KMS-11 (cell line): ENCODE measurements at regions not wholly inside any gene's neighbourhood (a gene's known extent, or its start where the extent isn't known, plus 50 kb on each side); places are given as distances from the start of the nearest gene placed in this dataset.

Experiments used
- H2AFZ ChIP-seq: fragments of 200-600 bp; sonication (generic); 2 replicates; pipeline ENCODE4 v1.6.1; 2016; ENCODE audit warnings: antibody characterized with exemption, mixed run types, low read depth
- H3K27ac ChIP-seq: fragments of 200-600 bp; sonication (generic); 2 replicates; pipeline ENCODE4 v1.6.1; 2016; ENCODE audit warnings: mild to moderate bottlenecking, mixed run types
- H3K27me3 ChIP-seq: fragments of 200-600 bp; sonication (generic); 2 replicates; pipeline ENCODE4 v1.6.1; 2017; ENCODE audit warnings: mild to moderate bottlenecking, low read depth, mixed run types, moderate library complexity; ENCODE audit not compliant: insufficient read depth
- H3K36me3 ChIP-seq: fragments of 200-600 bp; sonication (generic); 2 replicates; pipeline ENCODE4 v1.6.1; 2017; ENCODE audit warnings: mild to moderate bottlenecking, mixed run types; ENCODE audit not compliant: insufficient read depth
- H3K4me1 ChIP-seq: fragments of 200-600 bp; sonication (generic); 2 replicates; pipeline ENCODE4 v1.6.1; 2016; ENCODE audit warnings: mild to moderate bottlenecking, low read depth, mixed run types; ENCODE audit not compliant: poor library complexity, severe bottlenecking
- H3K4me2 ChIP-seq: fragments of 200-600 bp; sonication (generic); 2 replicates; pipeline ENCODE4 v1.7.0; 2016; ENCODE audit warnings: mild to moderate bottlenecking, mixed run types
- H3K4me3 ChIP-seq: fragments of 200-600 bp; sonication (generic); IDR thresholded peaks from 2 replicates; pipeline ENCODE4 v1.6.1; 2017; ENCODE audit warnings: low read depth, low read length, mixed read lengths; ENCODE audit not compliant: insufficient read depth
- H3K79me2 ChIP-seq: fragments of 200-600 bp; sonication (generic); 2 replicates; pipeline ENCODE4 v1.6.1; 2016; ENCODE audit warnings: low read depth, mixed run types; ENCODE audit not compliant: insufficient read depth
- H3K9ac ChIP-seq: fragments of 200-600 bp; sonication (generic); 2 replicates; pipeline ENCODE4 v1.6.1; 2016; ENCODE audit warnings: mild to moderate bottlenecking, mixed run types
- H4K20me1 ChIP-seq: fragments of 200-600 bp; sonication (generic); 2 replicates; pipeline ENCODE4 v1.6.1; 2016; ENCODE audit warnings: mild to moderate bottlenecking, mixed run types; ENCODE audit not compliant: insufficient read depth
- CTCF ChIP-seq: fragments of 200-600 bp; sonication (generic); conservative IDR thresholded peaks from 2 replicates; pipeline ENCODE4 v1.6.1; 2017; ENCODE audit warnings: low read depth, mild to moderate bottlenecking, antibody characterized with exemption, low read length, moderate library complexity, mixed read lengths

- Histone ChIP-seq H3K36me3 (no peaks in the 10 kb centered on the region), H3K79me2 (no peaks in the 10 kb centered on the region), H3K4me2 (no peak overlapping the region), H3K27me3 (no peaks in the 10 kb centered on the region), H3K4me1 (no peaks in the 10 kb centered on the region), H3K9ac (no peak overlapping the region), H4K20me1 (no peaks in the 10 kb centered on the region), H3K4me3 (no peak overlapping the region), H3K27ac (no peak overlapping the region), H2AFZ (no peak overlapping the region)
- TF ChIP-seq CTCF = no peak
These were observed 232.7 kb upstream of the TENT5A start for GRCh38 chr6:81985191-81985590.

- Histone ChIP-seq H4K20me1 (no peaks in the 10 kb centered on the region), H3K36me3 (no peaks in the 10 kb centered on the region), H3K4me2 (no peak overlapping the region), H3K27me3 (no peaks in the 10 kb centered on the region), H3K4me3 (no peak overlapping the region), H2AFZ (no peak overlapping the region), H3K9ac (no peak overlapping the region), H3K4me1 (no peaks in the 10 kb centered on the region), H3K79me2 (no peaks in the 10 kb centered on the region), H3K27ac (no peak overlapping the region)
- TF ChIP-seq CTCF = no peak
These were observed 232.1 kb upstream of the TENT5A start for GRCh38 chr6:81984599-81984998.

- no peaks in the 10 kb centered on the region for H4K20me1 ChIP-seq
- TF ChIP-seq CTCF = no peak
- no peak overlapping the region for H3K4me2 ChIP-seq
- H3K9ac ChIP-seq = no peak overlapping the region
- no peaks in the 10 kb centered on the region for H3K4me1 ChIP-seq
- H3K27ac ChIP-seq = no peak overlapping the region
- H2AFZ ChIP-seq = no peak overlapping the region
- H3K36me3 ChIP-seq = no peaks in the 10 kb centered on the region
- no peak overlapping the region for H3K4me3 ChIP-seq
- H3K79me2 ChIP-seq = no peaks in the 10 kb centered on the region
- no peaks in the 10 kb centered on the region for H3K27me3 ChIP-seq
These were observed 229.3 kb upstream of the TENT5A start for GRCh38 chr6:81981812-81982211.

- Histone ChIP-seq H3K27me3 (no peaks in the 10 kb centered on the region), H3K4me3 (no peak overlapping the region)
- no peak for TF ChIP-seq CTCF
These were observed 227.3 kb upstream of the TENT5A start for GRCh38 chr6:81979767-81980166.

More at GRCh38 chr6:81979767-81980166, 227.3 kb upstream of the TENT5A start:
- Histone ChIP-seq H3K79me2 (no peaks in the 10 kb centered on the region), H4K20me1 (no peaks in the 10 kb centered on the region), H3K4me2 (no peak overlapping the region), H3K27ac (no peak overlapping the region), H3K4me1 (no peaks in the 10 kb centered on the region), H3K9ac (no peak overlapping the region), H2AFZ (no peak overlapping the region), H3K36me3 (no peaks in the 10 kb centered on the region)
